GM21737 (cell line): ENCODE measurements at regions not wholly inside any gene's neighbourhood (a gene's known extent, or its start where the extent isn't known, plus 50 kb on each side); places are given as distances from the start of the nearest gene placed in this dataset.
A peak's percentile ranks its signal among the peaks of the same experiment; 100 is the strongest.
"Not testable (repeated sequence)": the region's sequence is repeated elsewhere in the genome, so short reads cannot be mapped to it uniquely, and the experiment has no call there.

Source experiments
- ATAC-seq: cut with Tn5 transposase; IDR thresholded peaks from one replicate; pipeline ENCODE4 v1.9.1; 2021; ENCODE audit warnings: mild to moderate bottlenecking, moderate library complexity; ENCODE audit not compliant: unreplicated experiment

DNA sequence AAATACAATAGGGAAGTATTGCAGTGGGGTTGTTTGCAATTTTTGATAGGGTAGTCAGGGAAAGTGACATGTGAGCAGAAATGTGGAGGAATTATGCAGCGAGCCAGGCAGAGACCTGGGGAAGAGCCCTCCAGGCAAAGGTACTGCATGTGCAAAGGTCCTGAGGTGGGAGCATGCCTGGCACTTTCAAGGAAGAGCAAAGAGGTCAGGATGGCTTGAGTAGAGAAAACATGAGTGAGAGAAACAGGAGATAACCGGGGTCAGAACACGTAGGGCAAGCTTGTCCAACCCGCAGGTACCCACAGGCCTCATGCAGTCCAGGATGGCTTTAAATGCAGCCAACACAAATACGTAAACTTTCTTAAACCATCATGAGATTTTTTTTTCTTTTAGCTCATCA is 71.0 kb downstream of the COQ2 start:
- ATAC-seq, result no peak

GRCh38 chr4:83212041-83212851 is 72.4 kb downstream of the COQ2 start:
- peak; percentile 73 for ATAC-seq

- ATAC-seq, result no peak
Observed at GRCh38 chr4:83209419-83209818, 75.2 kb downstream of the COQ2 start.

DNA sequence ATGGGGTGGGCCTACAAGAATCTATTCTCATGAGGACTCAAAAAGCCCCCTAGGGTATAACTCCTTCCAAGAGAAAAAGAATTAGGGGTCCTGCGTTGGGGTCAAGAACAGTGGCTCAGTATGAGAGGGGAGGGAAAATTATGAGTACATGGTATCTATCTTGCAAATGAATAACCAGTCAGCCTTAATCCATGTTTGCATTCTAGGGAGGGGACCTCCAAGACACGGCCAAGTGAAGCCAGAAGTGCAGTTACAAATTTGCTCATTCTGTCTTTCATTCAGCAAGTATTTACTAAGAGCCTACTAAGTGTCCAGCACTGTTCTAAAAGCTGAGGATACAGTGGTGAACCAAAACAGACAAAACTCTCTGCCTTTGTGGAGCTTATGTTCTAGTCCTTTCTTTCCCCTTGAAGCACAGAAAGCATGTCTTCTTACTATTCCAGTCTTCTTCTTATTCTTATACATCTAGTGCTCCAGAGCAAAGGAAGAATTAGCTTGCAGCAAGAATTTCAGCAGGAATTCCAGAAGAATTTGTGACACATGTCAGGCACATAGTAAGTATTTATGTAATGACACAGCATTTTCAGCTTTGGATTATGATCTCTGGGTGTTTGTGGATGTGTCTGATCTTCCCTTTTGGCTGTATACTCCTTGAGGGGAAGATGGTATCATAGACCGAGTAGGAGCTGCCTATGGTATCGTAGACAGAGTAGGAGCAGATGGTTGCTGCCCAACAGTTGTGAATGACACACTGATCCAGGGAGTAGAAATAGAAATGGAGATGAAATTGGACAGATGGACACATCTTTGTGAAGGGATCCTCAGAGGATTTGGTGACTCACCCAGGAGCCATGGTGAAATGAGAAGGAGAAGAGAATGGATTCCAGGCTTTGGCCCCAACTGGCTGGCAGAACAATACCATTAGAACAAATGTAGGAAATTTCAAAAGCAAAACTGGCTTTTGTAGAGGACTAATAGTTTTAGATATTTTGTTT is 75.9 kb downstream of the COQ2 start:
- ATAC-seq, result no peak

DNA sequence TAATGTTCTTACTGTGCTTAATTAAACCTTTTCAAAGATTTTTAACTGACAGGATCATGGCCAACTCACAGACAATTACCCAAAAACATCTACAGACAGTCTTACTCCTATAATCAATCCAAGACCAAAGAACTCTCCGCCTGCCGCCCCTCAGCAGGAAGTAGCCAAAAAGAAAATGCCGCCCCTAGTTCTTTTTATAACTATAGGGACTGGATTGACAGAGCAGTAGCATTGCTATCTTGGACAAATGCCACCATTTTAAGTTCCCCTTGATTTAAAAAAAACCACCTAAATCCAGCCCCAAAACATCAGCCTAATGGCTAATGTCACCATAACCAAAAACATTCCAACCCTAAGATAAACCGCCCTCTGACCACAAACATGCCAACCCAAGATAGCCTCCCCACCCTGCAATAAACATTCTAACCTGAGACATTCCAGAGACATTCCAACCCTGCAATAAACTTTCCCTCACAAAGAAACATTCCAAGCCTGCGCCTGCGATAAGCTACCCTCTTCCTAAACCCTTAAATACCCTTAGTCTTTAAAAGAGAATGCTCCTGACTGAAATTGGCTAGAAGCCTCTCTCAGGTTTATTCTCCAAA is 77.0 kb downstream of the COQ2 start:
- ATAC-seq, result no peak

DNA sequence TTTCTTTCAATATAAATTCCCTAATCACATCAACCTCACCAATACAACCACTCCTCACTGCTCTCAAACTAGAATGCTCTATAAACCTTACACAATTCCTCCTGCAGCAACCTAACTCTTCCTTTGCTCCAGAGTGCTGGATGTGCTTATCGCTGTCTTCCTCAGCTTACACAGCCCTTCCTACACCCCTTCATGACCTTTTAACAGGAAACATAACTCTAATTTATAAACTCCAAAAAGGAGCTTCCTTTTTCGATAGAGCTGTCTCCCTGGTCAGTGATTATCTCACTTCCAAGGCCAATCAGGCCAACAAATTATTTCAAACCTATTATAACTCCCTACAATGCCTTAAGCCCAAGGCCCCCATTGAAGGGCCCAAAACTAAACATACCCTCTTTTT is 78.8 kb downstream of the COQ2 start:
- no peak for ATAC-seq

GRCh38 chr4:83204731-83205130 is 79.9 kb downstream of the COQ2 start:
- no peak for ATAC-seq

- ATAC-seq, result no peak
Observed at GRCh38 chr4:83201761-83202160, 82.8 kb downstream of the COQ2 start.

DNA sequence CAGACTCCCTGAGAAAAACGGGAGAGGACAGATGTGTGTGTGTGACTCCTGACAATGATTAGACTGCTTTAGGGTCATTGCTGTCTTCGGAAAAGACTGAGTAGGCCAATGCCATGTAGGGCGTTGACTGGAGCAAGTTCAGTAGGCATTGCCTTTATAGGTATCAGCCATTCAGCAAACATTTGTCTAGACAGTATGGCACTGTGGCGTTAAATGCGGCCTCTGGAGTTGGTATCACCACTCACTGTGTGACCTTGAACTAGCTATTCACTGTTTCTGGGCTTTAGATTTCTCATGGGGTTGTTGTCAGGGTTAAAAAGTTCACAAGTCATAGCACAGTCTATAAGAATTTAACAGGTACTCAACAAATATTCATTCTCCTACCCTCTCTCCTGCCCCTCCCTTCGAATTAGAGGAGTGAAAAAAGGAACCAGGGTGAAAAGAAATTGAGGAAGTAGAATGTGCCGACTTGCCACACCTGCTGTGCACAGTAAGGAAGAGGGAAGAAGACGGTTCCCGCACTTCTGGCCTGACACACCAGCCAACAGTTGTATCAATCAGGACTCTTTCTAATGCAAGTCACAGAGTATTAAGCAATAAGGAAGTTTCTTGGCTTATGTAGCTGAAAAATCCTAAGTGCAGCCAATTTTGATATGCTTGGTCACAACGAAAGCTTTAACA is 83.2 kb upstream of the PLAC8 start:
- no peak for ATAC-seq

- ATAC-seq, result no peak
Observed at GRCh38 chr4:83196921-83197320, 82.4 kb upstream of the PLAC8 start.

DNA sequence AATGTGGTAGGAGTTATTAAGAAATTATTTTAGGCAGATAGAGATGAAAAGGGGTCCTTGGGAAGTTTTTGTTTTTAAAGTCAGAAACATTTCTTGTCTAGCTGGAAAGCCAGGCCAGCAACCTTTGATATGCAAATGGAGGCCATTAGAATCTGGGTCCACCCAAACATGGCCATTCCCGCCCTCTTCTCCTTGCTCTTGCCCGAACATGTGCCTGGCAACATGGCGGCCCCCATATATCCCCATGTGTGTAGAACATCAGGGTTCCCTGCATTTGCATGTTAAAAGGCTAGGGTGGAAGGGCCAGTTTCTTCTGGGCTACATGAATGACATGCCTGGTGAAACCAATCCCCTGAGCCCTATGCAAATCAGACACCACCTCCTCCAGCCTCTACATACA is 80.7 kb upstream of the PLAC8 start:
- ATAC-seq, result no peak

DNA sequence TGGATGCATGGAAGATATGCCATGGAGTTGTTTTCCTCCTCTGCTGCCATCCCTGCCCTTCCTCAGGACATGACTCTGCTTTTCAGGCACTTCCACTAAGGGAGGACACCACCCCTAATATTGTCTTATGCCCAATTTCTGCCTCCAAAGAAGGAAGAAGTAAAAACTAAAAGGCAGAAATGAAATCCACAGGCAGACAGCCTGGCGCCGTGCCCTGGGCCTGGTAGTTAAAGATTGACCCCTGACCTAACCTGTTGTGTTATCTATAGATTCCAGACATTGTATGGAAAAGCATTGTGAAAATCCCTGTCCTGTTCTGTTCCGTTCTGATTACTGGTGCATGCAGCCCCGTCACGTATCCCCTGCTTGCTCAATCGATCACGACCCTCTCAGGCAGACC is 80.1 kb upstream of the PLAC8 start:
- ATAC-seq, result not testable (repeated sequence)

GRCh38 chr4:83192634-83193033 is 78.1 kb upstream of the PLAC8 start:
- ATAC-seq, result no peak

DNA sequence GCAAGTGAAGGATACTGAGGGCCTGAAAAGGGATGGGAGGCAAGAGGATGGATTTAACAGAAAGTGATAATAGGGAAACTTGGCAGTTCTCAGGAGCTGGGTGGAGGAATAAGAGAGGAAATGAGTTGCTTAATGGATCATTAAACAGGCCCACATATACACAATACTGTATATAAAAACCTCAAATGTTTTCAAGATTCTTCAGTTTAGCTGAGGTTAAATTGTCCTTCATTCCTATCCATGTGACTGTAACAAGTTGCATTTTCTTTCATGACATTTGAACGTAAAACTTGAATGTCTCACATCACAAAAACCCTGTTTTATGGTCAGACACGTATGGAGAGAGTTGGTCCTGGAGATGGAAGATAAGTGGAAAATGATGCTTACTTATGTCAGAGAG is 76.5 kb upstream of the PLAC8 start:
- no peak for ATAC-seq

DNA sequence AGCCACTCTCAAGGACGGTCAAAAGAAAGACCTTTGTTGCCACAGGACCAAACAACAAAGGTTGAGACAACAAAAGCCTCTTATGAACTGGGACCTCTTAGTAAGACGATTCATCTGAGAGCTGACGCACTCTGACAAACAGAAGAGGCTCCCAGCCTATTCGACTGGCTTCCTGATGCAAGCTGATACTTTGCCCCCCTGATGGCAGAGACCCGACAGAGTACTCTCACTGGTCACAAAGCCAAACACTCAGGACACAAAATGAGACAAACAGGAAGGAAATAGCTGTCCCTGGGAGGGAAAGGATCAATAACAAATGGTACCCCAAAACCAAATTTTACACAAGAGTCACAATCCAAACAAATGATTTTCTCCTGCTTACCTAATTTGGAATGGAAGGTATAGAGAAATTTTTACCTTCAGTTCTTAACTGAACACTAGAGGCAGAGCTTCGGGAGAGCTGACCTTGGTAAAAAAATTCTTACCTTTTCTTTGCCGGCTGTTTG is 75.2 kb upstream of the PLAC8 start:
- ATAC-seq, result no peak

DNA sequence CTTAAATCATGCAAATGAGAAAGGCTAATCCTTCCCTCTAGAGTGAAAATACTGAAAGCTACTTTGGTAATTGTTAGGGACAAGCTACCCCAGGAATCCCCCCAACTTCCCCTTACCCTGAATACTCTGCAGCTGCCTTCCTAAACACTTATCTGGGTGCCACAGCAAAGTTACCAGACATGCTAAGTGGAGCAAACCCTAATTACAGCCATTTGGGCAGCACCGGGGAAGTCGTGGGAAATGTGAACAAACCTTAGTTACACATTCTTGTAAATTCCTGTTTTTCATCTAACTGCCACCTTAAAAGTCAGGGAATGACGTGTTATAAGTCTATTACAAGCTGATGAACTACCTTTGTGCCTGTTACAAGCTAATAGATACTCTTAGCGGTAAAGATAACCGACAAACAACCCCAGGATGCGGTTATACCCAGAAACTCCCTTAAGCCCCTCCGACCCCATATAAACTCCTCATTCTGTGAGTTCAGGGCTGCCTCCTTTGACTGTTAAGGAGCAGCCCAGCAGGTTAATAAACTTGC is 66.0 kb upstream of the PLAC8 start:
- no peak for ATAC-seq

DNA sequence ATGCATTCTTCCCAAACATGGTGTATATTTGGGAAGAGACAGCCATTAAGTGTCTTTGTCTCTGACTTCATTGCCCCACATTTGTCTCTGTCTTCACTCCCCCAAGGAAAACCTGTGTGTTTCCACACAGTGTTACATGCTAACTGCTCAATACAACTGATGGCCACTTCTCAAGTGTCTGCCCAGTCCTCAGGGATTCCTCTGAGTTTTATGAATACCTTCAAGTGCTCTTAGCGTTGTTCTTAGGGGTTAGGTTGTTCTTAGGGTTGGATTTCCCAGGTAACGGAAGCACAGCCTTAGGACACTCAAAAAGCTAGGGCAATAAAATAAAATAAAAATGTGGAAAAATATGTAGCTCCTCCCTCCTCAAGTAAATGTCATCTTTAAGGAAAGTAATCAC is 64.7 kb upstream of the PLAC8 start:
- ATAC-seq, result no peak

- ATAC-seq, result no peak
Observed at GRCh38 chr4:83178029-83178428, 63.5 kb upstream of the PLAC8 start.

- ATAC-seq, result no peak
Observed at GRCh38 chr4:83177182-83177581, 62.7 kb upstream of the PLAC8 start.

- ATAC-seq, result peak; percentile 53
Observed at GRCh38 chr4:83174844-83175414, 60.4 kb upstream of the PLAC8 start.
